ENCODE measurements at regions not wholly inside any gene's neighbourhood (a gene's known extent, or its start where the extent isn't known, plus 50 kb on each side); places are given as distances from the start of the nearest gene placed in this dataset.

DNA sequence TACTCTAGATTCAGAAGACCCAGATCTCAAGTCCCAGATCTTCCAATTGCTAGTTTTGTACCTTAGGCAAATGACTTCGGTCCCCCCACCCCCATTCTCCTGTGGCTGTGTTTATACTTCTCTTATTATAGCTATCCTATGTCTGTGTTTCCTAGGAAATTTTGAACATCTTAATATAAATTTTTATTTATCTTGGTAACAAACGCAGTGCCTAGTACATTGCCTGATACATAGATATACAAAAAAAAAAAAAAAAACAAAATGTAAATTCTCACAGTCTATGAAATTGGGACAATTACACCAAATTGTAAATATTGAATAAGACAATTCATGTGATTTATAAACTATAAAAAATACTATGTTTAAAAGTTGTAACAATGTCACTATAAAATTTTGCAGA, 84.1 kb upstream of the SLC44A3 start:
- TF ChIP-seq SUZ12 (IDR thresholded peaks at IDR 0.05; ENCODE audit: extremely low read depth, insufficient read depth, insufficient read length) (no peak), YY1 (IDR thresholded peaks at IDR 0.05; ENCODE audit: insufficient read depth, insufficient read length) (no peak), ZNF274 (IDR thresholded peaks at IDR 0.05; ENCODE audit: low read depth, low read length) (no peak)
